Thyroid gland (tissue), 4 donors: ENCODE measurements at regions not wholly inside any gene's neighbourhood (a gene's known extent, or its start where the extent isn't known, plus 50 kb on each side); places are given as distances from the start of the nearest gene placed in this dataset.

Source experiments
- DNase-seq, 2 donors: peaks; one replicate each; pipeline ENCODE4 v3.0.0-alpha.2; 2019
- H3K27ac ChIP-seq, 3 donors: fragments of 200-600 bp; sonication (generic); 1 replicate in 2 of 3; 2 replicates in 1 of 3; pipeline ENCODE4 v1.5.1; 2016 to 2019; ENCODE audit warnings: mild to moderate bottlenecking in 1 of 3, moderate library complexity in 1 of 3
- H3K27me3 ChIP-seq: fragments of 200-600 bp; sonication (generic); one replicate; pipeline ENCODE4 v1.5.1; 2019
- H3K36me3 ChIP-seq, 2 donors: fragments of 200-600 bp; sonication (generic); one replicate each; pipeline ENCODE4 v1.5.1; 2016 to 2019
- H3K4me1 ChIP-seq, 2 donors: fragments of 200-600 bp; sonication (generic); one replicate each; pipeline ENCODE4 v1.5.1; 2017 to 2019
- H3K4me3 ChIP-seq, 3 donors: fragments of 200-600 bp; sonication (generic); replicated peaks in 1 of 3; 1 replicate in 2 of 3; 2 replicates in 1 of 3; pipeline ENCODE4 v1.5.1; 2016; ENCODE audit warnings: mild to moderate bottlenecking in 1 of 3
- H3K9me3 ChIP-seq: fragments of 200-600 bp; sonication (generic); one replicate; pipeline ENCODE4 v1.5.1; 2017
- POLR2A ChIP-seq, 2 donors: fragments of 450-650 bp; IDR thresholded peaks; one replicate each; pipeline ENCODE4 v1.6.1; 2017; ENCODE audit warnings: antibody characterized with exemption in 2 of 2, mild to moderate bottlenecking in 2 of 2, moderate library complexity in 1 of 2
- WGBS, 2 donors: methylation state at CpG; one replicate each; pipeline ENCODE4 v1.1.5; 2017; 5-methylcytosine and 5-hydroxymethylcytosine counted together
- intact Hi-C: fragments of 100-400 bp; cut with DNase I; formaldehyde crosslinking; loops from one replicate; pipeline ENCODE4 v1.15.1; 2023
- TF ChIP-seq, protein P1 (sequence below), 6 experiments: fragments of 200-600 bp in 3 of 6; fragments of 450-650 bp in 3 of 6; sonication (generic) in 3 of 6; IDR thresholded peaks; one replicate each; pipeline ENCODE4 v1.5.1; 2016 to 2019; ENCODE audit warnings: antibody characterized with exemption in 6 of 6, mild to moderate bottlenecking in 2 of 6, inconsistent platforms in 1 of 6, moderate library complexity in 1 of 6

DNA sequence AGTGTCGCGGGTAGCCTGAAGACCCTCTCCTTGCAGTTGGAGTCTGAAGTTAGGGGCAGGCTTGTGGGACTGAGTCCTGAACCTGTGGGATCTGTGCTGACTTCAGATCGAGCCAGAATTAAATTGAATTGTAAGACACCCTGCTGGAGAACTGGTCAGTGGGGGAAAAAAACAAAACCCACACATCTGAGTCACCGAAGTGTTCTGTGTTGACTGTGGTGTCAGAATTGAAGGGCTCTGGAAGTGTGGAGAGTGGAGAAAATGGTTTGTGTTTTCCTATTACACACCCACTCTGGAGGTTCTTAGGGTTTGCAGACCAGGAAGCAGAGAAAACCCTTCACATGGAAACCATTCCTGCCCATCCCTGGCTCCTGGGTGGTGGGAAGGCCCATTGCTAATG, 209.5 kb upstream of the GALNT2 start:
- Histone ChIP-seq H3K27ac (no peak overlapping the region), H3K4me1 (no peaks in the 10 kb centered on the region), H3K27me3 (no peaks in the 10 kb centered on the region), H3K36me3 (no peaks in the 10 kb centered on the region), H3K9me3 (no peaks in the 10 kb centered on the region), H3K4me3 (no peak overlapping the region)
- TF ChIP-seq POLR2A (IDR thresholded peaks at IDR 0.05): no peak
- TF ChIP-seq, protein P1, sequence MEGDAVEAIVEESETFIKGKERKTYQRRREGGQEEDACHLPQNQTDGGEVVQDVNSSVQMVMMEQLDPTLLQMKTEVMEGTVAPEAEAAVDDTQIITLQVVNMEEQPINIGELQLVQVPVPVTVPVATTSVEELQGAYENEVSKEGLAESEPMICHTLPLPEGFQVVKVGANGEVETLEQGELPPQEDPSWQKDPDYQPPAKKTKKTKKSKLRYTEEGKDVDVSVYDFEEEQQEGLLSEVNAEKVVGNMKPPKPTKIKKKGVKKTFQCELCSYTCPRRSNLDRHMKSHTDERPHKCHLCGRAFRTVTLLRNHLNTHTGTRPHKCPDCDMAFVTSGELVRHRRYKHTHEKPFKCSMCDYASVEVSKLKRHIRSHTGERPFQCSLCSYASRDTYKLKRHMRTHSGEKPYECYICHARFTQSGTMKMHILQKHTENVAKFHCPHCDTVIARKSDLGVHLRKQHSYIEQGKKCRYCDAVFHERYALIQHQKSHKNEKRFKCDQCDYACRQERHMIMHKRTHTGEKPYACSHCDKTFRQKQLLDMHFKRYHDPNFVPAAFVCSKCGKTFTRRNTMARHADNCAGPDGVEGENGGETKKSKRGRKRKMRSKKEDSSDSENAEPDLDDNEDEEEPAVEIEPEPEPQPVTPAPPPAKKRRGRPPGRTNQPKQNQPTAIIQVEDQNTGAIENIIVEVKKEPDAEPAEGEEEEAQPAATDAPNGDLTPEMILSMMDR (IDR thresholded peaks at IDR 0.05): no peak
- intact Hi-C loops: no loop called here
- no peak for DNase-seq
- WGBS, 2 donors: 81 to 84% methylated on average over 4 of the region's 4 CpGs

DNA sequence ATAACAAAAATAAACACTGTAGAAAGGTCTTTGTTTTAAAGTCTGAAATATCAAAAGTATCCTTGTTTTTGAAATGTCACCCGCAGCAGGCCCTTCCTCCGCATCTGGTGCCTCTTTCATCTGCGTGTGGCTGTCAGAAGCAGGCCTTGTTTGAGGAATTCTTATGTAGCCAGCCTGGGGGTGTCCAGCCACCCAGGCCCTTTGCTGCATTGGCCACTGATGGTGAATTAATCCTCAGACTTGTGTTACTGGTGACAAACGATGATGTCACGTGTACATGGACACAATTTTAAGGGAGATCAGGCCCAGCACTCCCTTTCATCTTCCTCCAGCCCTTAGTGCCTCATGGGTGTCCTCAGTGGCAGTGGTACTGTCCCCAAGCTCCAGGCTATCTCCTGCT, 208.0 kb upstream of the GALNT2 start:
- 88 to 89% methylated on average over 5 of the region's 5 CpGs for WGBS, 2 donors
- Histone ChIP-seq H3K27me3 (no peaks in the 10 kb centered on the region), H3K4me3 (no peak overlapping the region), H3K27ac (no peak overlapping the region), H3K36me3 (no peaks in the 10 kb centered on the region), H3K4me1 (no peaks in the 10 kb centered on the region), H3K9me3 (no peaks in the 10 kb centered on the region)
- intact Hi-C loops: no loop called here
- TF ChIP-seq POLR2A (IDR thresholded peaks at IDR 0.05): no peak
- TF ChIP-seq, protein P1 (IDR thresholded peaks at IDR 0.05): no peak
- no peak for DNase-seq

DNA sequence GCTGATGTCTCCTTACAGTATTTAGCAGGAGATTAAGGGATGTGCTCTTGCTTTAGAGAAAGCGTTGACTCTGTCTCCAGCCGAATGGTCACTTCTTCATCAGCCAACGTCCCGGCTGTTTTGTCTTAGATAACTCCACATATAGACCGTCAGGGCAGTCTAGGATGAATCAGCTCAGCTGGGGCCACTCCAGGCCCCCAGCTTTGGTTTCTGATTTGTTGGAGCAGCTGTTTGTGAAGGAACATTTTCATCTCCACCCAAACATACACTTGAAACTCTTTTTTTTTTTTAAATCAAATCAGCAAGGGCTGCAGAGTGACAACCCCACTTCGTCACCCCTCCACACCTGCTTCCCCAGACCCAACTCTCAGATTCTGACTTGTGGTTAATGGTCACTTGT, 206.1 kb upstream of the GALNT2 start:
- Histone ChIP-seq H3K4me3 (no peak overlapping the region), H3K9me3 (no peaks in the 10 kb centered on the region), H3K4me1 (no peaks in the 10 kb centered on the region), H3K36me3 (no peaks in the 10 kb centered on the region), H3K27ac (no peak overlapping the region), H3K27me3 (no peaks in the 10 kb centered on the region)
- no peak for TF ChIP-seq POLR2A (IDR thresholded peaks at IDR 0.05)
- TF ChIP-seq, protein P1 (IDR thresholded peaks at IDR 0.05): no peak
- WGBS, 2 donors: 87 to 91% methylated on average over 6 of the region's 6 CpGs
- intact Hi-C loops: no loop called here
- DNase-seq: no peak

DNA sequence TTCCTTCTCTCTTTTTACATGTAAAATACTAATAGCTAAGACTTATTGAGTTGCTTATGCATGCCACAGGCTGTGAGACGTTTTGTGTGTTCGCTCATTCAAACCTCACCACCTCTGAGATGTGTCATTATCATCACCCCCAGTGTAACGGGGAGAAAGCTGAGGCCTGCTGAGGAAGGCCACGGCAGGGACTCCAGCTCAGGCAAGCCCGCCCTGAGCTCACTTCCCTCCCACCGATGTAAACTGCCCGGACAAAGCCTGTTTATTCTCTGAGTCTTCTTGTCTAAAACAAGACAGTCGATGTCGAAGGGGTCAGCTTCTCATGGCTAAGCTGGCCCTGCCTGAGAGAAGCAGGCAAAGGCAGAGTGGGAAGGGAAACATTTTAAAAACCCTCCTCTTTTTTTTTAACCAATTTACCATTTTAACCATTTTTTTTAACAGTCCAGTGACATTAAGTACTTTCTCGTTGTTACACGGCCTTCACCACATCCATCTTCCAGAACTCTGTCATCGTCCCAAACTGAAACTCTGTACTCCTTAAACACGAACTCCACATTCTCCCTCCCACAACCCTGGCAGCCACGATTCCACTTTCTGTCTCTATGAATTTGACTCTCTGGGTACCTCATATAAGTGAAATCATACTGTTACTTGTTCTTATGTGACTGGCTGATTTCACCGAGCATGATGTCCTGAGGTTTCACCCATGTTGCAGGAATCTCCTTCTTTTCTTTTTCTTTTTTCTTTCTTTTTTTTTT, 204.8 kb upstream of the GALNT2 start:
- Histone ChIP-seq H3K9me3 (no peaks in the 10 kb centered on the region), H3K27ac (no peak overlapping the region), H3K4me1 (no peaks in the 10 kb centered on the region), H3K36me3 (no peaks in the 10 kb centered on the region), H3K4me3 (no peak overlapping the region), H3K27me3 (no peaks in the 10 kb centered on the region)
- DNase-seq: no peak
- 58 to 62% methylated on average over 15 of the region's 15 CpGs for WGBS, 2 donors
- TF ChIP-seq, protein P1 (IDR thresholded peaks at IDR 0.05): no peak
- TF ChIP-seq POLR2A (IDR thresholded peaks at IDR 0.05): no peak
- intact Hi-C loops: no loop called here

DNA sequence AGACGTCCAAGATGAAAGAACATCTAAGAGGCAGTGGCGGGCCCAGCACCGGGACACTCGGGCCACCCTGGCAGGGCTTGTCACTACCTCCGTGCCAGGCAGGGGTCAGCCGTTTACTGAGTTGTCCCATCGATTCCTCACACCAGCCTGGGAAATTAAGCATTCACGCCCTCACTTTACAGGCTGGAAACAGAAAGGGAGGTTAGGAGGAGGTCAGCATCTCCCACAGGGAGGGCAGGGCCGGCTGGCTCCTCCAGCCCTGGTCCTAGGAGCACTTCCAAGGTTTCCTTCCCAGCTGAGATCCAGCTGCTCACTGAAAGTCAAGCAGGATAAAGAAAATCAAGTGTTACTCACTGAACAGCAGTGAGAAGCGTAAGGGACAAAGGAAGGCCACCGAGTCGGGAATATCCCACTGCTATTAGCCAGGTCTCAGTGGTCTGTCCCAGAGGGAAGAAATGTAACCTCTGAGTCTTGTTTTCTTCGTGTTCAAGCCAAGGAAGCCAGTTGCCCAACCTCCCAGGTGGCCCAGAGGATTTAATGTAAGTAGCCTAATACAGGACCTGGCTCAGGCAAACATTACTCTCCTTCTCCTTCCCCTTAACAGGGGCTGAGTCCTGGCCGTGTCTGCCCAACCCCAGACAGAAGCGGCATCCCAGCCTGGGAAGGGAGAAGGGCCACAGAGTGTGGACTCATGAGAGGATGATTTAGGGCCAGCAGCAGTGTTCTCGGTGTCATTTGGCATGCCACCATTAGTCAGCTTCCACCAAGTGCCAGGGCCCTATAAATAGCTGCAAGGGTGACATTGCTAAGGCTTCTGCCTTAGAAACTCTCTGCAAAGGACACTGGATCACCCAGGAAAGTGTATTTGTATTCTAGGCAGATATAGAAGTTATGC, 203.1 kb upstream of the GALNT2 start:
- Histone ChIP-seq H3K4me1 (no peaks in the 10 kb centered on the region), H3K27ac (no peak overlapping the region), H3K27me3 (no peaks in the 10 kb centered on the region), H3K36me3 (no peaks in the 10 kb centered on the region), H3K9me3 (no peaks in the 10 kb centered on the region), H3K4me3 (no peak overlapping the region)
- DNase-seq: no peak
- intact Hi-C loops: no loop called here
- TF ChIP-seq POLR2A (IDR thresholded peaks at IDR 0.05): no peak
- TF ChIP-seq, protein P1 (IDR thresholded peaks at IDR 0.05): no peak
- 76 to 85% methylated on average over 16 of the region's 16 CpGs for WGBS, 2 donors
